Suppressor macrophage treated with lipopolysaccharide for 1 hour (primary cell): ENCODE measurements at regions not wholly inside any gene's neighbourhood (a gene's known extent, or its start where the extent isn't known, plus 50 kb on each side); places are given as distances from the start of the nearest gene placed in this dataset.
"Not testable (repeated sequence)": the region's sequence is repeated elsewhere in the genome, so short reads cannot be mapped to it uniquely, and the experiment has no call there.

Experiments
- DNase-seq, 3 donors: peaks; one replicate each; pipeline ENCODE4 v3.0.0-alpha.2; 2020 to 2022

- DNase-seq = no peak
Measured at GRCh38 chr5:18990852-18991251, 997.1 kb downstream of the CDH18 start.

- DNase-seq = peak in 1 of 3 donors; percentile 5
Measured at GRCh38 chr5:18992264-18992663, 995.7 kb downstream of the CDH18 start.

- DNase-seq = no peak
Measured at GRCh38 chr5:18999478-18999877, 988.5 kb downstream of the CDH18 start.

DNA sequence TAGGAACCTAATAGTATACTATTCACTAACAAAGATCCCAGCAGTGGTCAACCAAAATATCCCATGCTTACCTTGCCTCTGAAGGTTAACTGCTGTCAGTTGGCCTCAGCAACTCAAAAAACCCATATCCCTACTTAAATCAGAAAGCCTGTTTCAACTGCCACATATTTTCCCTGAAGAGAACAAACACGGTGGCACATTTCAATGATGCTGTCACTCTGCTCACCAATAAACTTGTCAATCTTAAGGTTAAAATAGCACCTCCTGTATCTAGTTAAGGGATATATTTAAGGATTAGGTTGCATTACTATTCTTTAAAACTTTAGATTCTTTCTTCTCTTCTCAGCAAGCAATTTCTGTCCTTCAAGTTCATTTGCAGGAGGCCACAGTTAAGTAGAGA is 986.9 kb downstream of the CDH18 start:
- no peak for DNase-seq

GRCh38 chr5:19001539-19001938 is 986.5 kb downstream of the CDH18 start:
- DNase-seq = no peak

- peak in 1 of 3 donors; percentile 3 for DNase-seq
Measured at GRCh38 chr5:19002111-19002510, 985.9 kb downstream of the CDH18 start.

DNA sequence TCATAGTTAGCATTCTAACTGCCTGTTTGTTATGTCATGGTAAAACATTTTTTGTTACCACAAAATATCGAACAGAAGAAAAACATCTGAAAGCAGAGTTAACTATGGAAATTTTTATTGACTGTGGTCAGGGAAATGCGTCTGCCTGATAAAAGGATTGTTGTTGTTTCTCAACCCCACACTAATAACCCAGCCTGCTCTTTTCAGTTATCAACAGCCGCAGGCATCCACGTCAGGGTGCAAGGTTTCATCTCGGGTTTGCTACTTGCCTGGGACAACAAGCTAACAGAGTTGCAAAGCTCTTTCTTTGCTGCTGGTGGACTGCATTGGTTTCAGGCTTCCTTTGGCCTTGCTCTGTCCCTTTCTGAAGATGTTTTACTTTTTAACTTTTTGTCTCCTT is 969.2 kb downstream of the CDH18 start:
- no peak for DNase-seq

GRCh38 chr5:19031491-19031890 is 956.5 kb downstream of the CDH18 start:
- no peak for DNase-seq

DNA sequence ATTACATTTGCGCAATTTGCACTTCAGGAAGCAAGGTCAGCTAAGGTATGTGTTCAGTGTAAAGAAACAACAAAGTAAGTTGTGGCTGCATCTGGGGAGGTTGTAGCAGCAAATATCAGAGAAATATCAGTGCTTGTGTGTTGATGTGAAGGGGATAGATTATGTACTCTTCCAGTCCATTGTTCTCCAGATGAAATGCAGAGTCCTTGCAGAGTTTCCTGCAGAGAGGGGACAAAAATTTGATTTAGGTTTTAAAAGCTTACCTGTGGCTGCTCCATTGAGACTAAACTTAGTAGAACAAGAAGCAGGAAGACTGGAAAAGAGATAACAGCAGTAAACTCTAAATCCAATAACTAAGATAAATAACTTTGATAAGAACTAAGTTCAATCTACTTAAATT is 952.2 kb downstream of the CDH18 start:
- DNase-seq = no peak

- no peak for DNase-seq
Measured at GRCh38 chr5:19042106-19042505, 945.9 kb downstream of the CDH18 start.

DNA sequence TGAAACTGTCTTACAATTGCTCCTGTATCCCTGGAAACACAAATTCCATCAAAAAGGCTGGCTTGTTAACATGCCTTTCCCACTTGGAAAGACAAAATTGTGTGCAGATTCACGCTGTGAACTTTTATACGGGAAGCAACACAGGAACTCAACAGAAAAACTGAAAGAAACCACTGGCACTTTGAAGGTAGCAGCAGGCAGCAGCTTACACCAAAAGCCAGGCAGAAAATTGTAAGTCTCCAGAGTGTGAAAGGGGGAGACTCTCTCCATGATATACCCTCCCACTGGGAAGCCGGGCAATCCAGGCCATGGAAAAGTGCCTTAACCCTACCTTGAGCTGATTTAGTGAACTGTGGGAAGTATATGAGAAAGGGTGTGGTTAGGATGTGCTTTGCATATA is 943.7 kb downstream of the CDH18 start:
- DNase-seq = no peak

- no peak for DNase-seq
Measured at GRCh38 chr5:19044931-19045695, 942.9 kb downstream of the CDH18 start.

GRCh38 chr5:19047277-19047676 is 940.7 kb downstream of the CDH18 start:
- no peak for DNase-seq

- no peak for DNase-seq
Measured at GRCh38 chr5:19048726-19049125, 939.3 kb downstream of the CDH18 start.

- no peak for DNase-seq
Measured at GRCh38 chr5:19058216-19058615, 929.8 kb downstream of the CDH18 start.

GRCh38 chr5:19064094-19064493 is 923.9 kb downstream of the CDH18 start:
- no peak for DNase-seq

DNA sequence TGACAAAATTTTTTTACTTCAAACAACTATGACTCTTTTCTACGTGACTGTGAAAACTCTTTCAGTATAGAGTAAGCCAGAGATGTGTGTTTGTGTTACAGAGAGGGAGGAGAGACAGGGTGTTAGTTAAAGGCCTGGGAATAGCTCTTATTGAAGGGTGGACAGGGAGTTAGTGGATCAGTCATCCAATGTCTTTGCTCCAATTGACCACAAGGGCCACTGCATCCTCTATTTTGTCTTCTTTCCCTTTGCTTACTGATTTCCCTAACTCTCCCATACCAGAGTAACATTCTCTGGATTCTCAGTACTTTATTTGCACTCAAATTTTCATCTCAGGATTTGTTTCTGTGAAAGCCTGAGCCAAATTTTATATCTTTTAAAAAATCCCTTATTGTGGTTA is 920.3 kb downstream of the CDH18 start:
- no peak for DNase-seq

DNA sequence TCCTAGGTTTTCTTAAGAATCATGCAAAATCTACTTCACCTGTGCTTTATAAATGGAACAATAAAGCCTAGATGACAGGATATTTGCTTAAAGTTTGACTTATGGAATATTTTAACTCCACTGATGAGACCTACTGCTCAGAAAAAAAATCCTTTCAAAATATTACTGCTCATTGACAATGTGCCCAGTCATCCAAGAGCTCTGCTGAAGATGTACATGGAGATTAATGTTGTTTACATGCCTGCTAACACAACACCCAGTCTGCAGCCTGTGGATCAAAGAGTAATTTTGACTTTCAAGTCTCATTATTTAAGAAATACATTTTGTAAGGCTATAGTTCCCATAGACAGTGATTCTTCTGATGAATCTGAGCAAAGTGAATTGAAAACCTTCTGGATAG is 889.6 kb downstream of the CDH18 start:
- DNase-seq = no peak

- no peak for DNase-seq
Measured at GRCh38 chr5:19099195-19099594, 888.8 kb downstream of the CDH18 start.

DNA sequence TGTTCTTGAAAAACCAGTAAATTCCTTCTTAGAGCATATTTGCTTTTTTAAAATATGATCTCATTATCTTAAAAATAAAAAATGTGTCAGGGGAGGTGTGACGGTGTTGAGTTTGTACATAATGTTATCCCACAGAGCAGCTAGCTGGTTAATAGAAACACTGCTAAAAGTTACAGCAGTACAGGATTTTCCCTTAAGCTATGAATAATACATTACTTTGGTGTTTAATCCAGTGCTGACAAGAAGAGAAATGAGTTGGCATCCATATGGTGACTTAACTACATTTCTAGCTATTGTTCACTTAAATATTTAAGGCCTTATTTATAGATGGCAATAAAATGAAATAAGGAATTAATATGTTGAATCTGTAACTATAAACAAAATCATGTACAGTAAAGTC is 883.1 kb downstream of the CDH18 start:
- no peak for DNase-seq

DNA sequence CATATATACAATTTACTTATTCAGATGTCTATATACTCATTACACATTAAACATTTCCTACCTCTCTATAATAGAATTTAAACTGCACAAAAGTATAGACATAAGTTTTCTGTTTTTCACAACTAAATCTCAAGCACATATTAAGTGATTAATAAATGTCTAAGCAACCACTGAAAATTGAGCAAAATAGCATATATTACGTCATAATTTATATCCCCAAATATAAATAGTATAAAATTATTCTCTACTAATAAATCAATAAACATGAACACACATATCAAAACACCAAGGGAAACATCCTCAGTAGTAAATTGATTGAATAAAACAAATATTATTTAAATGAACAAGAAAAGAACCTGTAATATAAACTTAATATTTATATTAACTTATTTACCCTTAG is 865.1 kb downstream of the CDH18 start:
- DNase-seq = no peak

- no peak for DNase-seq
Measured at GRCh38 chr5:19125956-19126713, 861.9 kb downstream of the CDH18 start.

DNA sequence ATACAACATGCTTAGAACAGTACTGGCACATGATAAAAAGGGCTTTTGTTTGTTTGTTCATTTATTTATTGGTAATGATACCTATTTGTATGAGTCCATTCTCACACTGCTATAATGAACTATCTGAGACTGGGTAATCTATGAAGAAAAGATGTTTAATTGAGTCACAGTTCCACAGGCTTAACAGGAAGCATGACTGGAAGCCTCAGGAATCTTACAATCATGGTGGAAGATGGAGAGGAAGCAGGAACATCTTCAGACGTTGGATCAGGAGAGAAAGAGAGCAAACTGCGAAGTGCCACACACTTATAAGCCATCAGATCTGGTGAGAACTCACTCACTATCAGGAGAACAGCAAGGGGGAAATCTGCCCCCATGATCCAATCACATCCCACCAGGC is 847.7 kb downstream of the CDH18 start:
- DNase-seq = no peak

DNA sequence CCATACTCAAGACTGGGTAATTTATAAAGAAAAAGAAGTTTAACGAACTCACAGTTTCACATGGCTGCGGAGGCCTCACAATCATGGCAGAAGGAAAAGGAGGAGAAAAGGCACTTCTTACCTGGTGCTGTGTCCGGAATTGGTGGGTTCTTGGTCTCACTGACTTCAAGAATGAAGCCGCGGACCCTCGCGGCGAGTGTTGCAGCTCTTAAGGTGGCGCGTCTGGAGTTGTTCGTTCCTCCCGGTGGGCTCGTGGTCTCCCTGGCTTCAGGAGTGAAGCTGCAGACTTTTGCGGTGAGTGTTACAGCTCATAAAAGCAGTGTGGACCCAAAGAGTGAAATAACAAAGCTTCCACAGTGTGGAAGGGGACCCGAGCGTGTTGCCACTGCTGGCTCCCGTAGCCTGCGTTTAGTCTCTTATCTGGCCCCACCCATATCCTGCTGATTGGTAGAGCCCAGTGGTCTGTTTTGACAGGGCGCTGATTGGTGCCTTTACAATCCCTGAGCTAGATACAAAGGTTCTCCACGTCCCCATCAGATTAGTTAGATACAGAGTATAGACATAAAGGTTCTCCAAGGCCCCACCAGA is 846.0 kb downstream of the CDH18 start:
- not testable (repeated sequence) for DNase-seq
